ENCODE measurements at regions not wholly inside any gene's neighbourhood (a gene's known extent, or its start where the extent isn't known, plus 50 kb on each side); places are given as distances from the start of the nearest gene placed in this dataset.

- TF ChIP-seq TSHZ1 (tag by site-specific recombination; IDR thresholded peaks at IDR 0.05; ENCODE audit: borderline replicate concordance) (no peak), ZNF184 (tag by site-specific recombination; IDR thresholded peaks at IDR 0.05) (no peak), ZSCAN23 (tag by site-specific recombination; IDR thresholded peaks at IDR 0.05) (no peak), INSM2 (tag by site-specific recombination; IDR thresholded peaks at IDR 0.05) (no peak), ZNF24 (tag by site-specific recombination; IDR thresholded peaks at IDR 0.05) (no peak), AEBP2 (tag by site-specific recombination; IDR thresholded peaks at IDR 0.05; ENCODE audit: borderline replicate concordance) (no peak), ZNF670 (tag by site-specific recombination; IDR thresholded peaks at IDR 0.05; ENCODE audit: low read depth) (no peak), IKZF3 (tag by site-specific recombination; IDR thresholded peaks at IDR 0.05) (no peak), HOXD13 (CRISPR knock-in tag; IDR thresholded peaks at IDR 0.05; ENCODE audit: borderline replicate concordance) (no peak), HOXA7 (CRISPR knock-in tag; IDR thresholded peaks at IDR 0.05; ENCODE audit: borderline replicate concordance) (no peak), ZNF214 (tag by site-specific recombination; IDR thresholded peaks at IDR 0.05; ENCODE audit: borderline replicate concordance) (no peak), ZNF654 (tag by site-specific recombination; IDR thresholded peaks at IDR 0.05; ENCODE audit: low read depth) (no peak), ZNF449 (tag by site-specific recombination; IDR thresholded peaks at IDR 0.05) (no peak), ZFP69B (tag by site-specific recombination; IDR thresholded peaks at IDR 0.05) (no peak)
Measured at GRCh38 chr1:48070396-48070750, 73.2 kb upstream of the TRABD2B start (continued).

GRCh38 chr1:48069662-48070395, 72.6 kb upstream of the TRABD2B start:
- Histone ChIP-seq H3K4me1 (ENCODE audit: control insufficient read depth, insufficient read depth, low read length) (peaks cover 3% of the 10 kb centered on the region; the same call in 1 of the 2 replicates), H3K27ac (ENCODE audit: extremely low read depth, low read depth, low read length) (no peak overlapping the region), H3K4me3 (ENCODE audit: low read depth, low read length) (no peak overlapping the region), H3K36me3 (ENCODE audit: control insufficient read depth in 2 of 2, insufficient read depth in 1 of 2, low read length in 2 of 2) (no peaks in the 10 kb centered on the region), H3K9me3 (ENCODE audit: control insufficient read depth, insufficient read depth, low read depth, low read length) (no peaks in the 10 kb centered on the region)
- ChIA-PET POLR2A (no interaction called here), CTCF (interaction anchor here (0.5 to 1.4 kb wide), 5 partner anchors 9 to 48 kb away, joined by 3 to 12 read pairs (median 3); no protein-coding TSS in a partner anchor)
- no peak for TF ChIP-seq ZFP3 (tag by site-specific recombination; IDR thresholded peaks at IDR 0.05; ENCODE audit: low read depth)
- TF ChIP-seq SP7 (tag by site-specific recombination; IDR thresholded peaks at IDR 0.05), result no peak
- TF ChIP-seq ZNF521 (tag by site-specific recombination; IDR thresholded peaks at IDR 0.05), result no peak
- TF ChIP-seq PATZ1 (tag by site-specific recombination; IDR thresholded peaks at IDR 0.05), result no peak
- TF ChIP-seq ZNF645 (tag by site-specific recombination; IDR thresholded peaks at IDR 0.05), result no peak
- TF ChIP-seq KLF9 (tag by site-specific recombination; IDR thresholded peaks at IDR 0.05; ENCODE audit: low read depth), result no peak
- TF ChIP-seq MEIS1 (CRISPR knock-in tag; IDR thresholded peaks at IDR 0.05; ENCODE audit: borderline replicate concordance), result no peak
- no peak for TF ChIP-seq ZNF266 (tag by site-specific recombination; IDR thresholded peaks at IDR 0.05; ENCODE audit: low read depth)
- TF ChIP-seq ZNF660 (tag by site-specific recombination; IDR thresholded peaks at IDR 0.05), result no peak
- no peak for TF ChIP-seq ZNF600 (tag by site-specific recombination; IDR thresholded peaks at IDR 0.05)
- TF ChIP-seq ZNF416 (tag by site-specific recombination; IDR thresholded peaks at IDR 0.05), result no peak
- no peak for TF ChIP-seq ZSCAN23 (tag by site-specific recombination; IDR thresholded peaks at IDR 0.05)

Measured in HEK293 (cell line).